ENCODE measurements at regions not wholly inside any gene's neighbourhood (a gene's known extent, or its start where the extent isn't known, plus 50 kb on each side); places are given as distances from the start of the nearest gene placed in this dataset.

DNA sequence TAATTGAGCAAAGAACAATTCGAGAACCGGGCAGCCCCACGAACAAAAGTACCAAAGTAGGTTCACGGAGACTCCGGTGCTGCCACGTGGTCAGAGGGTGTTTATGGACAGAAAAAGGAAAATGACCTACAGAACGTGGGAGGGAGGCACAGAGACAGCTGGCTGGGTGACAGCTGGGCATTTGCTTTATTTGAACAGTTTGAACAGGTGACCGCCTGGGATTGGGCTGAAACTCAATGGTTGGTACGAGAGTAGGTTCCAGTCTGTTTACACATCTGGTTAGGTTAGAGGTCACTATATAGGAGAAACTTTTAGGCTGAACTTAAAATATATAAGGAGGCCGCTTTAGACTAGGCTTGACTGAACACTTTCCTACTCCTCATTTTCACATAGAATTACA lies 50.6 kb upstream of the CELF2 start:
- no peak overlapping the region for H3K27ac ChIP-seq
- intact Hi-C loops (cut with DNase I): no loop called here
- DNase-seq: no peak
- H3K36me3 ChIP-seq: no peaks in the 10 kb centered on the region
- no peaks in the 10 kb centered on the region for H3K9me3 ChIP-seq
- no peak for TF ChIP-seq CTCF (IDR thresholded peaks at IDR 0.05)
- H3K4me1 ChIP-seq: no peaks in the 10 kb centered on the region
- H3K27me3 ChIP-seq: no peaks in the 10 kb centered on the region
- ATAC-seq: no peak
- H3K4me3 ChIP-seq: no peak overlapping the region

- DNase-seq: peak in 1 of 4 donors; percentile 83
- intact Hi-C loops (cut with DNase I): no loop called here
- ATAC-seq: no peak
- no peaks in the 10 kb centered on the region for H3K9me3 ChIP-seq
- no peak for TF ChIP-seq CTCF (IDR thresholded peaks at IDR 0.05)
- H3K4me1 ChIP-seq: no peaks in the 10 kb centered on the region
- no peaks in the 10 kb centered on the region for H3K36me3 ChIP-seq
- no peak overlapping the region for H3K27ac ChIP-seq
- H3K27me3 ChIP-seq: no peaks in the 10 kb centered on the region
- no peak overlapping the region for H3K4me3 ChIP-seq
Observed at GRCh38 chr10:10967581-10968256, 50.0 kb upstream of the CELF2 start.
